ENCODE measurements at regions not wholly inside any gene's neighbourhood (a gene's known extent, or its start where the extent isn't known, plus 50 kb on each side); places are given as distances from the start of the nearest gene placed in this dataset.
A peak's percentile ranks its signal among the peaks of the same experiment; 100 is the strongest.
"Not testable (repeated sequence)": the region's sequence is repeated elsewhere in the genome, so short reads cannot be mapped to it uniquely, and the experiment has no call there.

DNA sequence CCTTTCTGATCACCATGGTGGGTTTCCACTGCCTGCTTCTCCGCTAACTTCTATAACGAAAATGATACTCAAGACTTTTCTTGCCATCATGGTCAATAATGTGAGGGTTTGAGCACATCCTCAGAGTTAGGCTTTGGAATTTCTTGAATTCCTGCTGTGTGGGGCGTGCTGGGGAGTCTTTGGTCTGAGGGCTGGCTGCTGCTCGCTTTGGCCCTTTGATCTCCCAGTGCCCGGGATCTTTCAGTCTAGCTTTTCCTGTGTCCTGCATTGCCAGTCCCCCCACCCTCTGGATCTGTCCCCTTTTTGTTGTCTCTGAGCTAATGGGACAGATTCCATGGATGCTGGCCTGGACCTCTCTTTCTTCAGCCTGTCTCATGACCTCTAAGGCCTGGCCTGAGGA is 182.6 kb downstream of the NPIPA7 start:
- not testable (repeated sequence) for DNase-seq (ENCODE audit: low spot score)

GRCh38 chr16:16563962-16564361 is 185.0 kb downstream of the NPIPA7 start:
- DNase-seq (ENCODE audit: low spot score): not testable (repeated sequence)

GRCh38 chr16:16565326-16565725 is 186.4 kb downstream of the NPIPA7 start:
- not testable (repeated sequence) for DNase-seq (ENCODE audit: low spot score)

GRCh38 chr16:16570055-16570454 is 191.1 kb downstream of the NPIPA7 start:
- not testable (repeated sequence) for DNase-seq (ENCODE audit: low spot score)

GRCh38 chr16:16570874-16571273 is 191.9 kb downstream of the NPIPA7 start:
- not testable (repeated sequence) for DNase-seq (ENCODE audit: low spot score)

- not testable (repeated sequence) for DNase-seq (ENCODE audit: low spot score)
Observed at GRCh38 chr16:16572130-16572774, 193.3 kb downstream of the NPIPA7 start.

DNA sequence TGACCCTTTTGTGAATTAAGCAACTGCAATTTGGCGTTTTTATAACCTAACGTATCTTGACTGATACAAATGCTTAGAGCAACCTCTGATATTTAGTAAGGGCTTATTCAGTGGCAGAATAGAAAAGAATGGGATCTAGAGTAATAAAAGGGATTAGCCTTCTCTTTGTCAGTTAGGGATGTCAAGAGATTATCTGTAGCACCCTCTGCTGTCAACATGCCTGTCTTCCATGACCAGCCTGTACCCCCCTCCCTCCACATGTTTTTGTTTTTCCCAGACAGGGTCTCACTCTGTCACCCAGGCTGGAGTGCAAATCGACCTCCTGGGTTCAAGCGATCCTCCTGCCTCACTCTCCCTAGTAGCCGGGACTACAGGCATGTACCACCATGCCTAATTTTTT is 198.1 kb downstream of the NPIPA7 start:
- DNase-seq (ENCODE audit: low spot score): peak; percentile 11

DNA sequence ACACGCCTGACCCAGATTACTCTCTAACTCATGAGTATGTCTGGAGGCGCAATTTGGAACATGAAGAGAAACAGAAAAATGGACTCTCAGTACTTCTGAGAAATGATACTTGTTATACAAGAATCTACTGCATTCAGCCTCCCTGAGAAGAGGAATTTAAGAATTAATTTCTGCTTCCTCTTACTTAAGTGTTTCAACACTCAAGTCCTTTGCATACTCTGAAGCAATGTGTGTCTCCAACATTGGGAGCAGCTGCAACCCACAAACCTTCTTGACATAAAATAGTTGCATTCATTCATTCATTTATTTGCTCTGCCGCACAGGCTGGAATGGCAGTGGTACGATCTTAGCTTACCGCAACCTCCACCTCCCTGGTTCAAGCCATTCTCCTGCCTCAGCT is 199.8 kb downstream of the NPIPA7 start:
- no peak for DNase-seq (ENCODE audit: low spot score)

- not testable (repeated sequence) for DNase-seq (ENCODE audit: low spot score)
Observed at GRCh38 chr16:16582916-16583315, 204.0 kb downstream of the NPIPA7 start.

DNA sequence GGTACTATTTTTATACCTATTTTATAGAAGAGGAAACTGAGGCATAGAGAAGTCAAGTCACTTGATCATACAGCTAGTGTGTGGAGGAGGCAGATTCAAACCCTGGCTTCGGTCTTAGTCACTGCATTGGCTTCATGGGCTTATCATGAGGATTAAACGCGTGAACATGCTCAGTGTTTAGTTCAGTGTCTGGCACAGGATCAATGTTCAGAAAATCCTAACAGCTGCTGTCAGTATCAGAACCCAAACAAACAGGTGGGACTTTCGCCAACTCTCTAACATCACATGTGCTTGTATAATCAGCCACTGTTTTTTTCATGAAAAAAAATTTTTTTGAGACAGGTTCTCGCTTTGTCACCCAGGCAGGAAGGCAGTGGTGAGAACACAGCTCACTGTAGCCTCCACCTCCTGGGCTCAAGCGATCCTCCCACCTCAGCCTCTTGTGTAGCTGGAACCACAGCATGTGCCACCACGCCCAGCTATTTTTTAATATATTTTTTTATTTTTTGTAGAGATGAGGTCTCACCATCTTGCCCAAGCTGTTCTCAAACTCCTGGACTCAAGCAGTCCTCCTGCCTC is 207.2 kb downstream of the NPIPA7 start:
- not testable (repeated sequence) for DNase-seq (ENCODE audit: low spot score)

DNA sequence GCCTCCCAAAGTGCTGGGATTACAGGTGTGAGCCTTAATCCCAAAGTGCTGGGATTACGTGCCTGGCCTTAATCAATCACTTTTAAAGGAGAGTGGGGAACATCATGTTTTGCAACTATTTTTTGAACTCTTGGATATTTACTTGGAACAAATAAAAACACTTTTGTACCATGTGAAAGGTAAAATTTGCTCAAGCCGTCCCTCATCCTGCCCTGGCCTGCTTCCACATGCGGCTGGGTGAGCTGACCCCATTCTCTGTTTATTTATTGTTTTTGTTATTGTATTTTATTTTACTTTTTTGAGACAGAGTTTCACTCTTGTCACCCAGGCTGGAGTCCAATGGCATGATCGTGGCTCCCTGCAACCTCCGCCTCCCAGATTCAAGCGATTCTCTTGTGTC is 208.0 kb downstream of the NPIPA7 start:
- not testable (repeated sequence) for DNase-seq (ENCODE audit: low spot score)

GRCh38 chr16:16588436-16588835 is 209.5 kb downstream of the NPIPA7 start:
- not testable (repeated sequence) for DNase-seq (ENCODE audit: low spot score)

- DNase-seq (ENCODE audit: low spot score): not testable (repeated sequence)
Observed at GRCh38 chr16:16590654-16591318, 211.8 kb downstream of the NPIPA7 start.

DNA sequence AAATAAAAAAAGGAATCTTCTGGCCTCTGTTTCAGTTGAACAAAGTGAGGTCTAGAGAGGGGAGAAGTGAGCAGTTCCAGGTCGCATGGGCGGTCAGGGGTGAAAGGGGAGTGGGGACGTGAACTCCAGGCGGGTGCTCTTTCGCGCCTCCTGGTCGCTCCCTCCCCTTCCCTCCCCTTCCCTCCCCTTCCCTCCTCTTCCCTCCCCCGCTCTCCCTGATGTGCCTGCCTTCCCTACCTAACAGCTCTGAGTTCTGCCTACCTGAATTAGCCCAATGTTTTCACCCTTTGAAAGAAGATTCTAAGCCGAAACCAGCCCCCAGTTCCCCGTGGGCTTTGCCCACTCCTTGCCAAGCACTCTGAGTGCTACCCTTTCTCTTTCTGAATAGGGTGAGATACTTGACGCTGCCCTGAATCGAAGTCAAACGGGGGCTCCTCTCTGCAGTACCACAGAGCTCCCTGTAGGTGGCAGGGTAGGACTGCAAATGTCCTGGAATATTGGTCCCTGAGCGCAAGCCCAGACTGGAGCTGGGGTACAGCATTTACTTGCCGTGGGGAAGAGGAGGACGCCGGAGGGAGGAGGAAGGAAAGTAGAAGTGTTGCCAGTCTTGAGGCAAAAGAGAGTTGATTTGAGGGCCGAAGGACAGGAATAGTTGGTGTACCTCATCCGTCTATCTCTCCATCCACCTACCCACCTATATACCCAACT is 214.4 kb downstream of the NPIPA7 start:
- DNase-seq (ENCODE audit: low spot score): peak; percentile 25

- not testable (repeated sequence) for DNase-seq (ENCODE audit: low spot score)
Observed at GRCh38 chr16:16595029-16595718, 216.2 kb downstream of the NPIPA7 start.

DNA sequence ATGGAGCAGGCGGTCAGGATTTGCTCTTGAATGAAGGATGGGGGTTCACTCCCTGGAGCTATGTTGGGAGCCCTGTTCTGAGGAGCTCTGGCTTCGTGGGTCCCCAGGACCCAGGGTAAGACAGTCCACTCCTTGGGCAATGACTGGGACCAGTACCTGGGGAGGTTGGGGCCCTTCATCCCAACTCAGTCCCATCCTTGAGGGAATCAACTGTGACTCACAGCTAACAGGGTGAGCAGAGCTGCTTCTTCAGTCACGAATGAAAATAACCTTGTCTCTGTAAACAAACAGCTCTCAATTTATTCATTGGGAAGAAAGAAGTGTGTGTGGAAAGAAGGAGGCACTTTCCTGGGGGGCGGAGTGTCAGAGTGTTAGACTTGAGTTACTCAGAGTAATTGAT is 222.3 kb downstream of the NPIPA7 start:
- not testable (repeated sequence) for DNase-seq (ENCODE audit: low spot score)

GRCh38 chr16:16607401-16608082 is 228.6 kb downstream of the NPIPA7 start:
- not testable (repeated sequence) for DNase-seq (ENCODE audit: low spot score)

DNA sequence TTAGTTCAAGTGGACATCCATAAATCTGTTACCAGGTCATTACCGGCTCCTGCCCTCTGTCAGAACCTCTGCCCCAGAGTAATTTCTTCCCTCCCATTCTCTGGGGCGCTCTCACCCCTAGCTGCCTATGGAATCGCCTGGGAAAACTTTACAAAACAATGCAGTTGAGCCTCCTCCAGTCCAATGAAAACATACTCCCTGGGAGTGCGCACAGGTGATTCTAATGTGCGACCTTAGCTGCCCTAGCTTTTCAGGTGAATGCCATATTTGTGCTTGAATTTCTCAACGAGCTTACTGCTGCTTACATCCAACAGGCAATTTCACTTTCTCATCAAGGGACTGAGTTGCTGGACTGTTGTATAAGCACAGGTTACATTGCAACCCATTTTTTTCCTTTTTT is 230.7 kb downstream of the NPIPA7 start:
- not testable (repeated sequence) for DNase-seq (ENCODE audit: low spot score)

- DNase-seq (ENCODE audit: low spot score): not testable (repeated sequence)
Observed at GRCh38 chr16:16610389-16610967, 231.5 kb downstream of the NPIPA7 start.

DNA sequence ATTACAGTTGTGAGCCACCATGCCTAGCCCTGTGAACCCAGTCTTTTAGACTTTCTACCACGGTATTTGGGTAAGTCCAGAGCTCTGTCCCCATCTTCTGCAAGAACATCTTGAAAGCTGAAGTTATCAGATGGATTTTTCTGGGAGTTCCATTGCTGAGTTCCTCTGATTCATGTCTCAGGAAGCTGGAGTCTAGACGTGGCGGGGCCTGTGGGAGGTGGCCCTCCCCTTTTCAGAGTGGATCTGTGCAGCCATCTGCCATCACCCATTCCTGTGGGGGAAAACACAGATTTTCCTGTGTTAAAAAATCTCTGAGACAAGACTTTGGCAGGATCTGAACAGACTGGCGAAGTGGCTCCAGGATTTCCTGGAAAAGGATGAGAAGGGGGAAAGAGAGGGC is 234.3 kb downstream of the NPIPA7 start:
- DNase-seq (ENCODE audit: low spot score): not testable (repeated sequence)

DNA sequence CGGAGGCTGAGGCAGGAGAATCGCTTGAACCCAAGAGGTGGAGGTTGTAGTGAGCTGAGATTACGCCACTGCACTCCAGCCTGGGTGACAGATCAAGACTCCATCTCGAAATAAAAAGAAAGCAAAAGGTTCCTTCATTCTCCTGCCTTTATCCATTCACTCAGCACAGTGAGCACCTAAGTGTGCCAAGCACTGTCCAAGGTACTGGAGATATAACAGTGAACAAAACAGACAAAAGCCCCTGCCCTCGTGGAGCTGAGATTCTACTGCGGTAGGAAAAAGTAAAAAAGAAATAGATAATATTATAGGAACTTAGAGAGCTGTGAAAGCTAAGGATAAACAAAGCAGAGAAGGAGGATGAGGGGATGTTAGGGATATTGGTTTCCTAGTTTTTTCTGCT is 235.5 kb downstream of the NPIPA7 start:
- not testable (repeated sequence) for DNase-seq (ENCODE audit: low spot score)
